ENCODE measurements at regions not wholly inside any gene's neighbourhood (a gene's known extent, or its start where the extent isn't known, plus 50 kb on each side); places are given as distances from the start of the nearest gene placed in this dataset.

GRCh38 chr16:85536411-85537330 is 76.5 kb upstream of the GSE1 start:
- intact Hi-C loops (cut with micrococcal nuclease; ENCODE audit: unreplicated experiment), result no loop called here
- DNase-seq (ENCODE audit: low read depth, low spot score), result no peak
- no peak overlapping the region; the same call in 1 of the 2 replicates for H3K27ac ChIP-seq (ENCODE audit: low read length)
- BruUV-seq (replicated peaks), result no TSS peak
- no peaks in the 10 kb centered on the region for H3K9me3 ChIP-seq (ENCODE audit: control insufficient read depth, insufficient read depth, low read depth, low read length)
- CTCF ChIA-PET, result no interaction called here
- TF ChIP-seq POLR2AphosphoS5 (IDR thresholded peaks at IDR 0.05; ENCODE audit: low read depth, low read length) (no peak), TCF7L2 (IDR thresholded peaks at IDR 0.05; ENCODE audit: low read depth, low read length) (no peak), SIN3A (IDR thresholded peaks at IDR 0.05; ENCODE audit: borderline replicate concordance, insufficient read depth, low read depth, low read length) (no peak)
- TF ChIP-seq, protein P1, sequence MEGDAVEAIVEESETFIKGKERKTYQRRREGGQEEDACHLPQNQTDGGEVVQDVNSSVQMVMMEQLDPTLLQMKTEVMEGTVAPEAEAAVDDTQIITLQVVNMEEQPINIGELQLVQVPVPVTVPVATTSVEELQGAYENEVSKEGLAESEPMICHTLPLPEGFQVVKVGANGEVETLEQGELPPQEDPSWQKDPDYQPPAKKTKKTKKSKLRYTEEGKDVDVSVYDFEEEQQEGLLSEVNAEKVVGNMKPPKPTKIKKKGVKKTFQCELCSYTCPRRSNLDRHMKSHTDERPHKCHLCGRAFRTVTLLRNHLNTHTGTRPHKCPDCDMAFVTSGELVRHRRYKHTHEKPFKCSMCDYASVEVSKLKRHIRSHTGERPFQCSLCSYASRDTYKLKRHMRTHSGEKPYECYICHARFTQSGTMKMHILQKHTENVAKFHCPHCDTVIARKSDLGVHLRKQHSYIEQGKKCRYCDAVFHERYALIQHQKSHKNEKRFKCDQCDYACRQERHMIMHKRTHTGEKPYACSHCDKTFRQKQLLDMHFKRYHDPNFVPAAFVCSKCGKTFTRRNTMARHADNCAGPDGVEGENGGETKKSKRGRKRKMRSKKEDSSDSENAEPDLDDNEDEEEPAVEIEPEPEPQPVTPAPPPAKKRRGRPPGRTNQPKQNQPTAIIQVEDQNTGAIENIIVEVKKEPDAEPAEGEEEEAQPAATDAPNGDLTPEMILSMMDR (IDR thresholded peaks at IDR 0.05), result no peak
- TF ChIP-seq, protein P2, sequence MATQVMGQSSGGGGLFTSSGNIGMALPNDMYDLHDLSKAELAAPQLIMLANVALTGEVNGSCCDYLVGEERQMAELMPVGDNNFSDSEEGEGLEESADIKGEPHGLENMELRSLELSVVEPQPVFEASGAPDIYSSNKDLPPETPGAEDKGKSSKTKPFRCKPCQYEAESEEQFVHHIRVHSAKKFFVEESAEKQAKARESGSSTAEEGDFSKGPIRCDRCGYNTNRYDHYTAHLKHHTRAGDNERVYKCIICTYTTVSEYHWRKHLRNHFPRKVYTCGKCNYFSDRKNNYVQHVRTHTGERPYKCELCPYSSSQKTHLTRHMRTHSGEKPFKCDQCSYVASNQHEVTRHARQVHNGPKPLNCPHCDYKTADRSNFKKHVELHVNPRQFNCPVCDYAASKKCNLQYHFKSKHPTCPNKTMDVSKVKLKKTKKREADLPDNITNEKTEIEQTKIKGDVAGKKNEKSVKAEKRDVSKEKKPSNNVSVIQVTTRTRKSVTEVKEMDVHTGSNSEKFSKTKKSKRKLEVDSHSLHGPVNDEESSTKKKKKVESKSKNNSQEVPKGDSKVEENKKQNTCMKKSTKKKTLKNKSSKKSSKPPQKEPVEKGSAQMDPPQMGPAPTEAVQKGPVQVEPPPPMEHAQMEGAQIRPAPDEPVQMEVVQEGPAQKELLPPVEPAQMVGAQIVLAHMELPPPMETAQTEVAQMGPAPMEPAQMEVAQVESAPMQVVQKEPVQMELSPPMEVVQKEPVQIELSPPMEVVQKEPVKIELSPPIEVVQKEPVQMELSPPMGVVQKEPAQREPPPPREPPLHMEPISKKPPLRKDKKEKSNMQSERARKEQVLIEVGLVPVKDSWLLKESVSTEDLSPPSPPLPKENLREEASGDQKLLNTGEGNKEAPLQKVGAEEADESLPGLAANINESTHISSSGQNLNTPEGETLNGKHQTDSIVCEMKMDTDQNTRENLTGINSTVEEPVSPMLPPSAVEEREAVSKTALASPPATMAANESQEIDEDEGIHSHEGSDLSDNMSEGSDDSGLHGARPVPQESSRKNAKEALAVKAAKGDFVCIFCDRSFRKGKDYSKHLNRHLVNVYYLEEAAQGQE (IDR thresholded peaks at IDR 0.05; ENCODE audit: insufficient read depth in 1 of 2, low read depth in 2 of 2, low read length in 1 of 2), result no peak
- H3K4me1 ChIP-seq (ENCODE audit: control insufficient read depth, insufficient read depth, low read length), result peaks cover under 1% of the 10 kb centered on the region
- in situ Hi-C loops (cut with HindIII; ENCODE audit: low pct_unique_long_range_greater_than_20kb, low sequenced_read_pairs), result no loop called here
- no peaks in the 10 kb centered on the region for H3K36me3 ChIP-seq (ENCODE audit: control insufficient read depth, insufficient read depth, low read length)
- H3K27me3 ChIP-seq (ENCODE audit: control insufficient read depth, insufficient read depth, low read length), result no peaks in the 10 kb centered on the region
- POLR2A ChIA-PET, result no interaction called here
- no peak for ATAC-seq
- no peak overlapping the region for H3K4me3 ChIP-seq (ENCODE audit: low read depth in 2 of 2, low read length in 2 of 2)

GRCh38 chr16:85537331-85537788 is 75.8 kb upstream of the GSE1 start:
- intact Hi-C loops (cut with micrococcal nuclease; ENCODE audit: unreplicated experiment) (no loop called here), in situ Hi-C loops (cut with HindIII; ENCODE audit: low pct_unique_long_range_greater_than_20kb, low sequenced_read_pairs) (no loop called here)
- Histone ChIP-seq H3K4me3 (ENCODE audit: low read depth in 2 of 2, low read length in 2 of 2) (no peak overlapping the region), H3K36me3 (ENCODE audit: control insufficient read depth, insufficient read depth, low read length) (no peaks in the 10 kb centered on the region), H3K9me3 (ENCODE audit: control insufficient read depth, insufficient read depth, low read depth, low read length) (no peaks in the 10 kb centered on the region), H3K27ac (ENCODE audit: low read length) (no peak overlapping the region), H3K4me1 (ENCODE audit: control insufficient read depth, insufficient read depth, low read length) (peaks cover 6% of the 10 kb centered on the region), H3K27me3 (ENCODE audit: control insufficient read depth, insufficient read depth, low read length) (no peaks in the 10 kb centered on the region)
- ATAC-seq, result no peak
- no peak for DNase-seq (ENCODE audit: low read depth, low spot score)
- TF ChIP-seq, protein P1 (IDR thresholded peaks at IDR 0.05), result no peak
- no peak for TF ChIP-seq POLR2AphosphoS5 (IDR thresholded peaks at IDR 0.05; ENCODE audit: low read depth, low read length)
- POLR2A ChIA-PET, result no interaction called here
- CTCF ChIA-PET, result no interaction called here
- BruUV-seq (replicated peaks), result no TSS peak
